ENCODE measurements at regions not wholly inside any gene's neighbourhood (a gene's known extent, or its start where the extent isn't known, plus 50 kb on each side); places are given as distances from the start of the nearest gene placed in this dataset.

DNA sequence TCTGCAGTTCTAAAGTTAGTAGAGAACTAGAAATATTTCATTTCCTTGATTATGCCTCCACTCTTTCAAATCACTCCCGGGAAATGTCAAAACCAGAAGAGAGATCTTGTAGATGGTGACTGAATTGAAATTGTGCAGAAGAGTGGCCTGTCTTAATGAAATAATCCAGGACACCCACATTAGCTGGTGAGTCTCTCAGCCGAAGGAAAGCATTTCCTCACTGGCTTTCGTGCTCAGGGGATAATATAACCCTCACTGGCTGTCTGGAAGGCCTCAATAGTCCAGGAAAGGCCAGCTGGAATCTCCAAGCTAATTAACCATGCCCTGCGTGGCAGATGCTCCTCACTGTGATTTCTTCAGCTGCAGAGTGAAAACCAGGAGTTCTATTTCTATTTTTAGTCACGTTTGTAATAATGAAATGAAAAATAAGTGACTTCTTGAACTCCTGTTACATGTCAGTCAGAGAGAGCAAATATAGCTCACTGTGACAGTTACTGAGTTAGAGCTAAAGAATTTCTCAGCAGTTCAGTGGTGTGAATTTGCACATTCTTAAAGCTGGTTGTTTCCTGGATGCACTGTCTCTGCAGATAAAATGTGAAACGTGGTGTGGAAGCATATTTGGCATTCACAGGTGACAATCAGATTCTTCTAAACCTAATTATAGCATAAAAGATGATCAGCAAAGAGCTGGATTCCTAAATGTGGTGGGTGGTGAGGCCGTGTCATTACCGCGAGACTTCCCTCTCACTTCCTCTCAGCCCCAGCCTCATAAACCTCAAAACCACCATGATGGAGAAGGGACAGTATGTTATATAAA is 211.7 kb downstream of the LMBRD1 start (continued):
- no peak for TF ChIP-seq NCOA1 (IDR thresholded peaks at IDR 0.05; ENCODE audit: low read depth)
- no peak for TF ChIP-seq MBD1 (CRISPR knock-in tag; IDR thresholded peaks at IDR 0.05)

DNA sequence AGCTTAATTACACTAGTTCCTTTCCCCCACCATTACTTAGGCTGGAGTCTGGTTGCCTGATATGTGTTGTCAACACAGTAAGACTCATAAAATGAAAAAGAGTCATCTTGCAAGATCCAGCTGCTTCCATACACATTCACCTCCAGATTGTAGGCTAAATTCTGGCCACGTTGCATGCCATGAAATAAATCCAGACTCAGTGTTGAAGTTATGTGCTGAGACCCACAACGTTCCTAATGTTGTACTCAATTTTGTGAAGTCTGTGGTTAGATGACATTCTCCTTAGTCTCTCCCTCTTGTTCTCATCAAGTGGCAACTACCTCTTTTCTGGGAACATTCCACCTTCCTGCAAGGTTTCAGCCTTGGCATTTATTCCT is 212.3 kb downstream of the LMBRD1 start:
- Histone ChIP-seq H3K36me3 (ENCODE audit: control insufficient read depth, insufficient read depth, low read length) (no peaks in the 10 kb centered on the region), H4K20me1 (replicated peaks; ENCODE audit: control insufficient read depth, insufficient read depth, low read length) (no peaks in the 10 kb centered on the region), H3K4me1 (replicated peaks in 1 of 2; ENCODE audit: control insufficient read depth in 2 of 2, insufficient read depth in 2 of 2, low read length in 2 of 2) (no peaks in the 10 kb centered on the region), H3K9me3 (replicated peaks; ENCODE audit: control insufficient read depth, insufficient read depth, low read depth, low read length) (no peaks in the 10 kb centered on the region), H3K4me2 (ENCODE audit: insufficient read depth, low read length) (no peak overlapping the region), H3K9ac (ENCODE audit: insufficient read depth in 1 of 2, low read depth in 2 of 2, low read length in 2 of 2) (no peak overlapping the region), H2AFZ (ENCODE audit: low read depth, low read length) (no peak overlapping the region), H3K79me2 (ENCODE audit: control insufficient read depth, insufficient read depth, low read length) (no peaks in the 10 kb centered on the region), H3K9me1 (ENCODE audit: control insufficient read depth, insufficient read depth, low read length) (no peaks in the 10 kb centered on the region), H3K27ac (ENCODE audit: extremely low read depth, low read depth, low read length) (no peak overlapping the region), H3K4me3 (no peak overlapping the region), H3K27me3 (ENCODE audit: control insufficient read depth in 2 of 2, insufficient read depth in 2 of 2, low read length in 2 of 2) (no peaks in the 10 kb centered on the region)
- POLR2A ChIA-PET, result no interaction called here
- no peak for FAIRE-seq
- DNase-seq (ENCODE audit: extremely low read depth in 1 of 4, low spot score in 3 of 4), result no peak
- TF ChIP-seq FOXK2 (conservative IDR thresholded peaks at IDR 0.05 in 1 of 2, IDR thresholded peaks at IDR 0.05 in 1 of 2; ENCODE audit: low read depth in 2 of 2), result no peak
- TF ChIP-seq EZH2 (IDR thresholded peaks at IDR 0.05; ENCODE audit: borderline replicate concordance, low read depth, low read length), result no peak
- TF ChIP-seq ZKSCAN1 (IDR thresholded peaks at IDR 0.05; ENCODE audit: low read depth, low read length), result no peak
- TF ChIP-seq ZNF239 (CRISPR knock-in tag; IDR thresholded peaks at IDR 0.05), result no peak
- no peak for TF ChIP-seq HDAC8 (tag; IDR thresholded peaks at IDR 0.05)
- TF ChIP-seq ZNF589 (CRISPR knock-in tag; IDR thresholded peaks at IDR 0.05; ENCODE audit: low read depth), result no peak
- TF ChIP-seq TRIM28 (IDR thresholded peaks at IDR 0.05), result no peak
- no peak for TF ChIP-seq SAFB (IDR thresholded peaks at IDR 0.05; ENCODE audit: borderline replicate concordance, low read depth, low read length)
- no peak for TF ChIP-seq ILF3 (IDR thresholded peaks at IDR 0.05; ENCODE audit: borderline replicate concordance)
- no peak for TF ChIP-seq PPARD (CRISPR knock-in tag; IDR thresholded peaks at IDR 0.05)
- TF ChIP-seq NFXL1 (CRISPR knock-in tag; IDR thresholded peaks at IDR 0.05), result no peak
- no peak for TF ChIP-seq PML (IDR thresholded peaks at IDR 0.05; ENCODE audit: low read length)
- TF ChIP-seq ZNF561 (CRISPR knock-in tag; conservative IDR thresholded peaks at IDR 0.05), result no peak
- TF ChIP-seq POLR2H (tag; IDR thresholded peaks at IDR 0.05; ENCODE audit: low read depth), result no peak
- TF ChIP-seq ZNF263 (CRISPR knock-in tag; IDR thresholded peaks at IDR 0.05; ENCODE audit: borderline replicate concordance), result no peak
- BruUV-seq (replicated peaks), result no TSS peak
- intact Hi-C loops (cut with micrococcal nuclease), result no loop called here
- no peak for ATAC-seq
- WGBS (ENCODE audit: insufficient coverage, low coverage, missing lambda C conversion rate), result 0% methylated on average over 2 of the region's 2 CpGs
- CTCF ChIA-PET (ENCODE audit: low intra/inter-chr PET ratio), result no interaction called here
- in situ Hi-C loops (cut with MboI), result no loop called here
